GM23248 (cell line): ENCODE measurements at regions not wholly inside any gene's neighbourhood (a gene's known extent, or its start where the extent isn't known, plus 50 kb on each side); places are given as distances from the start of the nearest gene placed in this dataset.
A peak's percentile ranks its signal among the peaks of the same experiment; 100 is the strongest.
"Not testable (repeated sequence)": the region's sequence is repeated elsewhere in the genome, so short reads cannot be mapped to it uniquely, and the experiment has no call there.

Source experiments
- DNase-seq: peaks from one replicate; pipeline ENCODE4 v3.0.0-alpha.2; 2015
- H2AFZ ChIP-seq: fragments of 200-600 bp; sonication (generic); 2 replicates; pipeline ENCODE4 v1.6.1; 2016; ENCODE audit warnings: antibody characterized with exemption
- H3F3A ChIP-seq: fragments of 200-600 bp; sonication (generic); 2 replicates; pipeline ENCODE4 v1.6.1; 2016; ENCODE audit warnings: mild to moderate bottlenecking, antibody characterized with exemption, mixed run types; ENCODE audit not compliant: insufficient read depth
- H3K27ac ChIP-seq: fragments of 200-600 bp; sonication (generic); 2 replicates; pipeline ENCODE4 v1.5.1; 2016; ENCODE audit warnings: mild to moderate bottlenecking
- H3K27me3 ChIP-seq: fragments of 200-600 bp; sonication (generic); replicated peaks from 2 replicates; pipeline ENCODE4 v1.6.1; 2016; ENCODE audit warnings: mild to moderate bottlenecking; ENCODE audit not compliant: insufficient read depth
- H3K36me3 ChIP-seq: fragments of 200-600 bp; sonication (generic); 2 replicates; pipeline ENCODE4 v1.6.1; 2016; ENCODE audit warnings: low read depth, mild to moderate bottlenecking
- H3K4me1 ChIP-seq: fragments of 200-600 bp; sonication (generic); 2 replicates; pipeline ENCODE4 v1.6.1; 2016; ENCODE audit warnings: mild to moderate bottlenecking; ENCODE audit not compliant: insufficient read depth
- H3K4me2 ChIP-seq: fragments of 200-600 bp; sonication (generic); one replicate; pipeline ENCODE4 v1.6.1; 2016; ENCODE audit warnings: mild to moderate bottlenecking; ENCODE audit not compliant: unreplicated experiment
- H3K4me3 ChIP-seq: fragments of 200-600 bp; sonication (generic); 2 replicates; pipeline ENCODE4 v1.5.1; 2016; ENCODE audit warnings: mild to moderate bottlenecking
- H3K79me2 ChIP-seq: fragments of 200-600 bp; sonication (generic); 2 replicates; pipeline ENCODE4 v1.6.1; 2016; ENCODE audit warnings: mild to moderate bottlenecking; ENCODE audit not compliant: insufficient read depth
- H3K9ac ChIP-seq: fragments of 200-600 bp; sonication (generic); 2 replicates; pipeline ENCODE4 v1.6.1; 2016; ENCODE audit warnings: mild to moderate bottlenecking
- H3K9me2 ChIP-seq: fragments of 200-600 bp; sonication (generic); 2 replicates; pipeline ENCODE4 v1.6.1; 2016; ENCODE audit warnings: mixed run types, mild to moderate bottlenecking, moderate library complexity; ENCODE audit not compliant: insufficient read depth
- H3K9me3 ChIP-seq: fragments of 200-600 bp; sonication (generic); one replicate; pipeline ENCODE4 v1.6.1; 2017; ENCODE audit warnings: low read depth
- H4K20me1 ChIP-seq: fragments of 200-600 bp; sonication (generic); 2 replicates; pipeline ENCODE4 v1.6.0; 2016; ENCODE audit not compliant: insufficient read depth
- EZH2 ChIP-seq: fragments of 200-600 bp; sonication (generic); IDR thresholded peaks from 2 replicates; pipeline ENCODE4 v1.6.1; 2018; ENCODE audit warnings: antibody characterized with exemption, mild to moderate bottlenecking; ENCODE audit not compliant: insufficient read depth, poor library complexity, severe bottlenecking
- EZH2phosphoT487 ChIP-seq: fragments of 200-600 bp; sonication (generic); IDR thresholded peaks from 2 replicates; pipeline ENCODE4 v1.6.1; 2018; ENCODE audit warnings: antibody characterized with exemption, moderate library complexity, mild to moderate bottlenecking, low read depth; ENCODE audit not compliant: insufficient read depth
- whole genome bisulfite sequencing, 2 experiments: methylation state at CpG; one replicate each; pipeline ENCODE4 v1.1.6; 2015 to 2017; ENCODE audit warnings: low lambda C conversion rate in 2 of 2, low coverage in 1 of 2; ENCODE audit errors: missing lambda C conversion rate in 2 of 2; 5-methylcytosine and 5-hydroxymethylcytosine counted together
- in situ Hi-C: fragments of 300-500 bp; cut with MboI; formaldehyde crosslinking; loops from 2 replicates; pipeline ENCODE4 v1.15.0; 2020

DNA sequence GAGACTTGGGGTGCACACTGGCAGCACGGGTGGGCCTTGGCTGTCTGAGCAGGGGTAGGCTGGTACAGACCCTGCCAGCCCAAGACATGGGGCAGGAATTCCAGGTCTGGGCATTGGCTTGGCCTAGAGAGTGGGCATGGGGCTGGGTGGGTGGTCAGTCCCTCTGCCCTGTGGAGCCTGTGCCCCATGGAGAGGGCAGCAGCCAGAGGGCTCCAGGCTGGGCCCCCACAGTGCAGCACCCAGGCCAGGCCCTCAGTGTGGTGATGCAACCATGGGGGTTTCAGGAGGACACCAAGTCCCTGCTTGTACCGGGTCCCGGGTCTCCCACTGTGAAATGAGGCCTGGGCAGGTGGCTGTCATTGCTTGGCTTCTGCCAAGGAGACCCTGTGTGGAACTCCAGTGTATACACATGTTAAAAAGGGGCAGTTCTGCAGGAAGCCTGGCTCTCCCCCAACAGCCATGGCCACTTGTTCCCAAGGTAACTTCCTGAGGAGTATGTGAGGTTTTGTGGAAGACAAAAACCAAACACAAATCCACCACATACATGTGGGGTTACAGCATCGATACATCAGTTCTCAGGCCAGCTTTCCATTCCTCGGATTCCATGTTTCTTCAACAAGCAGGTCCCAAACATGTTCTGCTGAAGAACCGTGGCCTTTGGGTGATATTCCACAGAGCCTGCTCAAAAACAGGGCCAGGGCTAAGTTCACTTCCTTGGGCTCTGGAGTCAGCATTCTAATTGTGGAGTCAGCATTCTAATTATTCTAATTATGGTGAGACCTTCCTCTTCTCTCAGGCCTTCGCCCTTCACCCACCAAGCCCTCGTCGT, 77.3 kb downstream of the DACT2 start:
- no peaks in the 10 kb centered on the region for H3K4me1 ChIP-seq
- no peak overlapping the region for H3K4me2 ChIP-seq
- H3K79me2 ChIP-seq = no peaks in the 10 kb centered on the region
- H2AFZ ChIP-seq = no peak overlapping the region
- H3K9me3 ChIP-seq = no peaks in the 10 kb centered on the region
- no peak for TF ChIP-seq EZH2
- TF ChIP-seq EZH2phosphoT487 = no peak
- no peak for DNase-seq
- no peaks in the 10 kb centered on the region for H3K27me3 ChIP-seq
- H3K9ac ChIP-seq = no peak overlapping the region
- H3F3A ChIP-seq = no peaks in the 10 kb centered on the region
- H3K27ac ChIP-seq = no peak overlapping the region
- in situ Hi-C loops = no loop called here
- WGBS, 2 experiments = 50 to 57% methylated on average over 9 of the region's 9 CpGs
- no peaks in the 10 kb centered on the region for H3K36me3 ChIP-seq
- H4K20me1 ChIP-seq = no peaks in the 10 kb centered on the region
- no peaks in the 10 kb centered on the region for H3K9me2 ChIP-seq
- H3K4me3 ChIP-seq = no peak overlapping the region

DNA sequence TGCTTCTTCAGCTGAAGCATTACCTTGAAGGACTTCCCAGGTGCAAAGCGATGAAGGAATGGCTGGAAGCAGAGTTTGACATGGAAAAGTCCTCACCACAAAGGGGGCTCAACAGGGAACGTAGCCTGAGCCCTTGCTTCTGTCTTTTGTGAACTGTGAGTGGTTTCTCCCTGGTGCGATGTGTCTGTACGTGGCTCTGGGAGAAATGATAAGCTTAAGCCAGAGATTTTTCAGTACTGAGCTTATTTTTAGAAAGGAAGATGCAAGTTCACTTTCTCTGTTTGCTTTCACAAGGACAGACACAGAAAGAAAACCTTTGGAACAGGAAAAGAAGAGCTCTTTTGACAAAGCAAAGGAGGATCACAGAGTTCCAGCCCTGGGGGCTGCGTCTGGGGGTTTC, 79.4 kb downstream of the DACT2 start:
- no peak overlapping the region for H3K27ac ChIP-seq
- no peaks in the 10 kb centered on the region for H3K79me2 ChIP-seq
- DNase-seq = no peak
- no peaks in the 10 kb centered on the region for H3F3A ChIP-seq
- no peak overlapping the region for H3K4me2 ChIP-seq
- H3K4me3 ChIP-seq = no peak overlapping the region
- in situ Hi-C loops = no loop called here
- no peaks in the 10 kb centered on the region for H3K4me1 ChIP-seq
- no peaks in the 10 kb centered on the region for H3K9me2 ChIP-seq
- no peaks in the 10 kb centered on the region for H3K36me3 ChIP-seq
- H3K9ac ChIP-seq = no peak overlapping the region
- no peak for TF ChIP-seq EZH2phosphoT487
- no peak for TF ChIP-seq EZH2
- H3K9me3 ChIP-seq = no peaks in the 10 kb centered on the region
- WGBS, 2 experiments = 64 to 73% methylated on average over 5 of the region's 5 CpGs
- no peaks in the 10 kb centered on the region for H3K27me3 ChIP-seq
- H2AFZ ChIP-seq = no peak overlapping the region
- H4K20me1 ChIP-seq = no peaks in the 10 kb centered on the region

DNA sequence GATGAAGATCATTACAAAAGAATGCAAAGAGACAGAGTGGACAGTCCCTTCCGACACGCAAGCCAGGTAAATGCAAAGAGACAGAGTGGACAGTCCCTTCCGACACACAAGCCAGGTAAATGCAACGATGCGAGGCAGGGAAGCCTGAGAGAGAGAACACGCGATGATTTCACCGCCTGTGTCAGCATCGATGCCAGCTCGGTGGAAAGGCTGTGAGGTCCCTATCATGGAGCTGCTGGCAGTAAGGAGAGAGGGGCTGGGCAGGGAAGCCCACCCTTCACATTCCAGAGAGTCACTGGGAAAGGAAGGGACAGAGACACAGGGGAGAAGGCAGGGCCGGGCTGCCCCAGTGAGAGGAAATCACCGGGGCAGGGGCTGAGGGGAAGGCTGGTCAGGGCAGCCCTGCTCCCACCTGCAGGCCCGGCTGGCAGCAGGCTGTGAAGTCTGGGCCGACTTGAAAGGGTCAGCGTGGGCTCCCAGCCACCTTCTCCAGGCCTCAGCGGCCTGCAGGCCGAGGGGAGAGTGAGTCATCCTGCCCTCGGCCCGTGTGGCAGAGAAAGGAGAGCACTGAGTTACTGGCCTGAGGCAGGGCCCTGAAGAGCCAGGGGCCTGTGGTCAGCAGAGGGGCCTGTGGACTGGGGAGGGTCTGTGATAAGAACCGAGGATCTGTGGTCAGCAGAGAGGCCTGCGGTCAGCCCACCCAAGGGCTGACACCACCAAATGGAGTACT, 80.4 kb downstream of the DACT2 start:
- no peaks in the 10 kb centered on the region for H4K20me1 ChIP-seq
- DNase-seq = peak; percentile 25
- no peaks in the 10 kb centered on the region for H3K27me3 ChIP-seq
- H3K9me2 ChIP-seq = no peaks in the 10 kb centered on the region
- no peaks in the 10 kb centered on the region for H3K4me1 ChIP-seq
- no peak overlapping the region for H3K4me2 ChIP-seq
- H3K27ac ChIP-seq = no peak overlapping the region
- no peak overlapping the region for H3K9ac ChIP-seq
- 68 to 70% methylated on average over 21 of the region's 21 CpGs for WGBS, 2 experiments
- no peak overlapping the region for H3K4me3 ChIP-seq
- H3K36me3 ChIP-seq = no peaks in the 10 kb centered on the region
- no peaks in the 10 kb centered on the region for H3K79me2 ChIP-seq
- no peaks in the 10 kb centered on the region for H3F3A ChIP-seq
- H3K9me3 ChIP-seq = no peaks in the 10 kb centered on the region
- TF ChIP-seq EZH2 (no peak), EZH2phosphoT487 (no peak)
- in situ Hi-C loops = no loop called here
- H2AFZ ChIP-seq = no peak overlapping the region

DNA sequence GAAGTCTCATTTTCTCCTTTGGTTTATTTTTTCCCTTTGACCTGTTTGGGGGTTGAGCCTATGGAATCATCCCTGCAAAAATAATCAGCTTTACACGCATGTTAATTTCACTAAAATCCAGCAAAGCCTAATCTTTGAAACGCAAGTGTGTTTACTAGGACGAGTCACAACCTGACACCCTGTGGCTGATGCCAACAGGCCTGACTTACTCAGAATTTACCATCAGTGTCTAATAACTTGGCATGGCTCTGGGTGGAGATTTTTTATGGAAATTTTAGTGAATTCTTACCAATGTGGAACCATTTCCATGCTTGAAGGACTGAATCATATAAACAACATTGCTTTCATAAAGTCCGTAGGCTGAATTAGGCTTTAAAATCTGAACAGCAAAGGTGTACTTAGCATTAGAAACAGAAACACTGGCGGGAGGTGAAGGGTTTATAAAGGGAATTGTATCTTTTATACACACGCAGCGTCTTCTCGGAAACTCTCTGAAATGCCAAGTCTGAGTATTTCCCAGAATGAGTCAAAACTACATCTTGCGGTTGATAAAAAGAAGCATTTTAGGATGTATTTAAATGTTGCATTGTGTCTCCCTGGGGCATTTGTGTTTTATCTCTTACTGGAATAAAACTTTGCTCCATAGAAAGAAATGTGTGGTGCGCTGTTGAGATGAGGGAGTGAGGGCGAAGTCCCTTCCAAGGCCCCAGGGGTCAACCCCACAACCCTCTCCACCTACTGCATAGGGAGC, 81.2 kb downstream of the DACT2 start:
- H4K20me1 ChIP-seq = no peaks in the 10 kb centered on the region
- DNase-seq = peak; percentile 53
- H3K9me3 ChIP-seq = no peaks in the 10 kb centered on the region
- H3K4me2 ChIP-seq = no peak overlapping the region
- H3F3A ChIP-seq = no peaks in the 10 kb centered on the region
- H3K79me2 ChIP-seq = no peaks in the 10 kb centered on the region
- H3K4me1 ChIP-seq = no peaks in the 10 kb centered on the region
- no peaks in the 10 kb centered on the region for H3K27me3 ChIP-seq
- no peak overlapping the region for H3K27ac ChIP-seq
- TF ChIP-seq EZH2phosphoT487 (no peak), EZH2 (no peak)
- no peaks in the 10 kb centered on the region for H3K36me3 ChIP-seq
- 28 to 32% methylated on average over 11 of the region's 11 CpGs for WGBS, 2 experiments
- no peak overlapping the region for H3K4me3 ChIP-seq
- no peak overlapping the region for H3K9ac ChIP-seq
- H3K9me2 ChIP-seq = no peaks in the 10 kb centered on the region
- in situ Hi-C loops = no loop called here
- no peak overlapping the region for H2AFZ ChIP-seq

DNA sequence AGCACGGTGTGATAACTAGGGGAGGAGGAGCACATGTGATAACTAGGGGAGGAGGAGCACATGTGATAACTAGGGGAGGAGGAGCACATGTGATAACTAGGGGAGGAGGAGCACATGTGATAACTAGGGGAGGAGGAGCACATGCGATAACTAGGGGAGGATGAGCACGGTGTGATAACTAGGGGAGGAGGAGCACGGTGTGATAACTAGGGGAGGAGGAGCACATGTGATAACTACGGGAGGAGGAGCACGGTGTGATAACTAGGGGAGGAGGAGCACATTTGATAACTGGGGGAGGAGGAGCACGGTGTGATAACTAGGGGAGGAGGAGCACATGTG, 85.7 kb downstream of the DACT2 start:
- H3K4me2 ChIP-seq, H3K9ac ChIP-seq, H3K79me2 ChIP-seq, H3F3A ChIP-seq, H2AFZ ChIP-seq, H3K27me3 ChIP-seq, H3K9me3 ChIP-seq, in situ Hi-C loops, DNase-seq, H4K20me1 ChIP-seq, H3K27ac ChIP-seq, H3K9me2 ChIP-seq, H3K36me3 ChIP-seq, H3K4me3 ChIP-seq, H3K4me1 ChIP-seq: not testable (repeated sequence)
- WGBS, 2 experiments = 82 to 100% methylated on average over 2 to 7 of the region's 7 CpGs
